ENCODE measurements at regions not wholly inside any gene's neighbourhood (a gene's known extent, or its start where the extent isn't known, plus 50 kb on each side); places are given as distances from the start of the nearest gene placed in this dataset.

- TF ChIP-seq POLR2A (IDR thresholded peaks at IDR 0.05) (no peak), CTCF (IDR thresholded peaks at IDR 0.05) (no peak)
- Histone ChIP-seq H3K27me3 (no peaks in the 10 kb centered on the region), H3K4me3 (no peak overlapping the region), H3K9me3 (peaks cover 0 to 12% (median 5%) of the 10 kb centered on the region in 12 donors), H3K36me3 (no peaks in the 10 kb centered on the region), H3K27ac (no peak overlapping the region), H3K4me1 (peaks cover 0 to 4% (median 0%) of the 10 kb centered on the region in 12 donors)
- DNase-seq (no peak), ATAC-seq (no peak)
- intact Hi-C loops (cut with DNase I): no loop called here
These were observed 63.5 kb upstream of the FYN start for GRCh38 chr6:111936718-111937117.

- intact Hi-C loops (cut with DNase I): no loop called here
- Histone ChIP-seq H3K4me1 (peaks cover 0 to 12% (median 0%) of the 10 kb centered on the region in 12 donors), H3K27me3 (no peaks in the 10 kb centered on the region), H3K9me3 (peaks cover 0 to 12% (median 2%) of the 10 kb centered on the region in 12 donors), H3K36me3 (no peaks in the 10 kb centered on the region), H3K4me3 (no peak overlapping the region), H3K27ac (no peak overlapping the region)
- ATAC-seq: no peak
- TF ChIP-seq CTCF (IDR thresholded peaks at IDR 0.05): no peak
- no peak for TF ChIP-seq POLR2A (IDR thresholded peaks at IDR 0.05)
- 73 to 87% (median 83%) methylated on average over 4 of the region's 4 CpGs for WGBS, 4 donors
- no peak for DNase-seq
These were observed 65.5 kb upstream of the FYN start for GRCh38 chr6:111938710-111939109.

GRCh38 chr6:111939902-111940301 lies 66.7 kb upstream of the FYN start:
- no peak for TF ChIP-seq POLR2A (IDR thresholded peaks at IDR 0.05)
- no peak for TF ChIP-seq CTCF (IDR thresholded peaks at IDR 0.05)
- H3K4me3 ChIP-seq: no peak overlapping the region
- DNase-seq: no peak
- H3K4me1 ChIP-seq: peaks cover 0 to 13% (median 0%) of the 10 kb centered on the region in 12 donors
- no peak for ATAC-seq
- intact Hi-C loops (cut with DNase I): no loop called here
- WGBS, 4 donors: 53 to 60% (median 55%) methylated on average over 2 of the region's 2 CpGs
- H3K9me3 ChIP-seq: peaks cover 0 to 12% (median 2%) of the 10 kb centered on the region in 12 donors
- H3K27me3 ChIP-seq: no peaks in the 10 kb centered on the region
- no peak overlapping the region for H3K27ac ChIP-seq
- H3K36me3 ChIP-seq: no peaks in the 10 kb centered on the region

GRCh38 chr6:111940801-111941200 lies 67.5 kb upstream of the FYN start:
- peaks cover 0 to 13% (median 0%) of the 10 kb centered on the region in 12 donors for H3K4me1 ChIP-seq
- intact Hi-C loops (cut with DNase I): no loop called here
- ATAC-seq: no peak

More at GRCh38 chr6:111940801-111941200, 67.5 kb upstream of the FYN start:
- H3K27me3 ChIP-seq: no peaks in the 10 kb centered on the region
- H3K36me3 ChIP-seq: no peaks in the 10 kb centered on the region
- no peak for DNase-seq
- no peak for TF ChIP-seq POLR2A (IDR thresholded peaks at IDR 0.05)
- TF ChIP-seq CTCF (IDR thresholded peaks at IDR 0.05): no peak
- no peak overlapping the region for H3K27ac ChIP-seq
- H3K4me3 ChIP-seq: no peak overlapping the region
- peaks cover 0 to 12% (median 2%) of the 10 kb centered on the region in 12 donors for H3K9me3 ChIP-seq

Data from heart left ventricle (tissue), 16 donors.